SK-N-SH (cell line): ENCODE measurements at regions not wholly inside any gene's neighbourhood (a gene's known extent, or its start where the extent isn't known, plus 50 kb on each side); places are given as distances from the start of the nearest gene placed in this dataset.

Experiments
- CTCF ChIA-PET: fragments of 300-600, 350-600 bp; formaldehyde crosslinking; extraction: SDS; loops from one replicate; lab custom pipeline; 2021; lab: Yijun Ruan, JAX
- POLR2A ChIA-PET: fragments of 350-600 bp; sonication (Branson Sonifier 250); formaldehyde crosslinking; extraction: SDS; loops from one replicate; lab custom pipeline; 2020; ENCODE audit warnings: antibody characterized with exemption, inconsistent platforms; lab: Yijun Ruan, JAX
- DNase-seq: peaks from one replicate; pipeline ENCODE4 v3.0.0; 2012
- H2AFZ ChIP-seq: fragments of 200-600 bp; sonication (generic); 2 replicates; pipeline ENCODE4 v1.8.1; 2016; ENCODE audit warnings: antibody characterized with exemption, mild to moderate bottlenecking, low read depth
- H3F3A ChIP-seq: fragments of 200-600 bp; sonication (generic); replicated peaks from 2 replicates; pipeline ENCODE3; 2016; ENCODE audit warnings: antibody characterized with exemption, mild to moderate bottlenecking; ENCODE audit not compliant: insufficient read depth
- H3K27ac ChIP-seq, 2 experiments: fragments of 200-500 bp in 1 of 2; fragments of 200-600 bp in 1 of 2; sonication (Bioruptor generic) in 1 of 2; sonication (generic), shearing (Covaris generic) in 1 of 2; 2 replicates each; pipeline versions ENCODE4 v1.5.1 to v1.6.1; 2014 to 2016; ENCODE audit warnings: low read depth in 2 of 2, inconsistent platforms in 1 of 2, low read length in 1 of 2, mild to moderate bottlenecking in 1 of 2, mixed read lengths in 1 of 2
- H3K27me3 ChIP-seq: fragments of 200-600 bp; sonication (generic), shearing (Covaris generic); 2 replicates; pipeline ENCODE4 v1.6.1; 2016; ENCODE audit warnings: mixed run types; ENCODE audit not compliant: insufficient read depth
- H3K36me3 ChIP-seq, 2 experiments: fragments of 200-500 bp in 1 of 2; fragments of 200-600 bp in 1 of 2; sonication (Bioruptor generic) in 1 of 2; sonication (generic) in 1 of 2; replicated peaks in 1 of 2; 2 replicates each; pipeline versions ENCODE3 to v1.5.1; 2014 to 2016; ENCODE audit warnings: low read length in 1 of 2, mild to moderate bottlenecking in 1 of 2; ENCODE audit not compliant: insufficient read depth in 2 of 2, control insufficient read depth in 1 of 2
- H3K4me1 ChIP-seq, 2 experiments: fragments of 200-500 bp in 1 of 2; fragments of 200-600 bp in 1 of 2; sonication (Bioruptor generic) in 1 of 2; sonication (generic), shearing (Covaris generic) in 1 of 2; 2 replicates each; pipeline versions ENCODE4 v1.5.1 to v1.6.1; 2014 to 2016; ENCODE audit warnings: low read depth in 1 of 2, low read length in 1 of 2, mixed run types in 1 of 2; ENCODE audit not compliant: insufficient read depth in 2 of 2, control insufficient read depth in 1 of 2
- H3K4me2 ChIP-seq: fragments of 200-600 bp; sonication (generic), shearing (Covaris generic); 2 replicates; pipeline ENCODE4 v1.6.1; 2017; ENCODE audit warnings: mixed run types
- H3K4me3 ChIP-seq, 2 experiments: fragments of 200-500 bp in 1 of 2; fragments of 200-600 bp in 1 of 2; sonication (Bioruptor generic) in 1 of 2; sonication (generic), shearing (Covaris generic) in 1 of 2; 2 replicates each; pipeline versions ENCODE4 v1.5.1 to v1.8.1; 2014 to 2016; ENCODE audit warnings: low read depth in 2 of 2, inconsistent platforms in 1 of 2, low read length in 1 of 2, mild to moderate bottlenecking in 1 of 2, mixed read lengths in 1 of 2, moderate library complexity in 1 of 2
- H3K79me2 ChIP-seq: fragments of 200-600 bp; sonication (generic); 2 replicates; pipeline ENCODE4 v1.8.1; 2017; ENCODE audit warnings: mild to moderate bottlenecking; ENCODE audit not compliant: insufficient read depth
- H3K9ac ChIP-seq: fragments of 200-600 bp; sonication (generic); 2 replicates; pipeline ENCODE4 v1.6.1; 2017; ENCODE audit warnings: mixed run types
- H3K9me2 ChIP-seq: fragments of 200-600 bp; sonication (generic); 2 replicates; pipeline ENCODE4 v1.6.1; 2017; ENCODE audit warnings: mixed run types
- H3K9me3 ChIP-seq: fragments of 200-600 bp; sonication (generic); 2 replicates; pipeline ENCODE4 v1.6.1; 2017; ENCODE audit warnings: mixed run types, mild to moderate bottlenecking, moderate library complexity
- H4K20me1 ChIP-seq: fragments of 200-600 bp; sonication (generic); 2 replicates; pipeline ENCODE4 v1.6.1; 2017; ENCODE audit warnings: mild to moderate bottlenecking, mixed run types; ENCODE audit not compliant: insufficient read depth
- CHD2 ChIP-seq: fragments of 150-350 bp; IDR thresholded peaks from 2 replicates; pipeline ENCODE4 v1.6.1; 2018; ENCODE audit warnings: low read length; ENCODE audit not compliant: partially characterized antibody
- CTCF ChIP-seq: fragments of 200-600 bp; sonication (generic); IDR thresholded peaks from 2 replicates; pipeline ENCODE4 v1.6.1; 2017; ENCODE audit warnings: antibody characterized with exemption, mild to moderate bottlenecking, moderate library complexity
- FOSL2 ChIP-seq: IDR thresholded peaks from 2 replicates; pipeline ENCODE4 v1.4.0; 2012; ENCODE audit warnings: low read depth, mild to moderate bottlenecking, moderate library complexity, borderline replicate concordance
- GATA2 ChIP-seq: sonication (generic); formaldehyde crosslinking; IDR thresholded peaks from 2 replicates; pipeline ENCODE4 v1.5.0; 2020; ENCODE audit warnings: mild to moderate bottlenecking, missing genetic modification reagents
- NRF1 ChIP-seq: IDR thresholded peaks from 2 replicates; pipeline ENCODE4 v1.6.1; 2012; ENCODE audit warnings: low read depth, mild to moderate bottlenecking, low read length
- ZBTB33 ChIP-seq: IDR thresholded peaks from 2 replicates; pipeline ENCODE4 v1.4.0; 2012; ENCODE audit warnings: low read depth, borderline replicate concordance
- WGBS: methylation state at CpG from one replicate; pipeline ENCODE4 v1.1.6; 2017; ENCODE audit warnings: low lambda C conversion rate; 5-methylcytosine and 5-hydroxymethylcytosine counted together

- TF ChIP-seq ZBTB33 (no peak), FOSL2 (no peak), CTCF (no peak)
- TF ChIP-seq, all 33 proteins: peak for 0
Measured at GRCh38 chr6:77073410-77073760, 389.9 kb downstream of the HTR1B start (continued).

GRCh38 chr6:77072694-77073409 lies 390.4 kb downstream of the HTR1B start:
- Histone ChIP-seq H3K9me3 (no peaks in the 10 kb centered on the region), H3K27ac (no peak overlapping the region), H3K9me2 (no peaks in the 10 kb centered on the region), H2AFZ (no peak overlapping the region), H3K27me3 (no peaks in the 10 kb centered on the region), H3K4me3 (no peak overlapping the region), H4K20me1 (no peaks in the 10 kb centered on the region), H3K4me2 (no peak overlapping the region), H3F3A (no peaks in the 10 kb centered on the region), H3K36me3 (no peaks in the 10 kb centered on the region), H3K9ac (no peak overlapping the region), H3K79me2 (no peaks in the 10 kb centered on the region), H3K4me1 (no peaks in the 10 kb centered on the region)
- no peak for DNase-seq
- CTCF ChIA-PET, result no interaction called here
- 18% methylated on average over 4 of the region's 4 CpGs for WGBS
- POLR2A ChIA-PET, result no interaction called here
- TF ChIP-seq CHD2, result no peak
- no peak for TF ChIP-seq GATA2

- CTCF ChIA-PET, result no interaction called here
Measured at GRCh38 chr6:77063494-77063893, 399.8 kb downstream of the HTR1B start.

More at GRCh38 chr6:77063494-77063893, 399.8 kb downstream of the HTR1B start:
- no peaks in the 10 kb centered on the region for H3K9me3 ChIP-seq
- H3K9me2 ChIP-seq, result peaks cover 4% of the 10 kb centered on the region; the same call in 1 of the 2 replicates
- no peak overlapping the region for H3K27ac ChIP-seq
- no peak for DNase-seq
- H3K4me2 ChIP-seq, result no peak overlapping the region
- H3K4me1 ChIP-seq, result no peaks in the 10 kb centered on the region
- no peak for TF ChIP-seq NRF1
- no peaks in the 10 kb centered on the region for H3K79me2 ChIP-seq
- H4K20me1 ChIP-seq, result no peaks in the 10 kb centered on the region
- H3K36me3 ChIP-seq, result no peaks in the 10 kb centered on the region
- H3K9ac ChIP-seq, result no peak overlapping the region
- H3F3A ChIP-seq, result peaks cover 3% of the 10 kb centered on the region
- WGBS, result 6% methylated on average over 3 of the region's 4 CpGs
- no peaks in the 10 kb centered on the region for H3K27me3 ChIP-seq
- H3K4me3 ChIP-seq, result no peak overlapping the region
- no peak overlapping the region for H2AFZ ChIP-seq
- POLR2A ChIA-PET, result no interaction called here
